ENCODE measurements at regions not wholly inside any gene's neighbourhood (a gene's known extent, or its start where the extent isn't known, plus 50 kb on each side); places are given as distances from the start of the nearest gene placed in this dataset.
"Not testable (repeated sequence)": the region's sequence is repeated elsewhere in the genome, so short reads cannot be mapped to it uniquely, and the experiment has no call there.

GRCh38 chr10:29725133-29725720 lies 90.5 kb upstream of the SVIL start:
- no peak for DNase-seq (ENCODE audit: low spot score)

GRCh38 chr10:29723726-29724125 lies 89.0 kb upstream of the SVIL start:
- no peak for DNase-seq (ENCODE audit: low spot score)

GRCh38 chr10:29722777-29723176 lies 88.0 kb upstream of the SVIL start:
- DNase-seq (ENCODE audit: low spot score), result no peak

- no peak for DNase-seq (ENCODE audit: low spot score)
Measured at GRCh38 chr10:29720149-29720548, 85.4 kb upstream of the SVIL start.

GRCh38 chr10:29719281-29719675 lies 84.5 kb upstream of the SVIL start:
- no peak for DNase-seq (ENCODE audit: low spot score)

GRCh38 chr10:29715296-29715695 lies 80.5 kb upstream of the SVIL start:
- no peak for DNase-seq (ENCODE audit: low spot score)

GRCh38 chr10:29714096-29714874 lies 79.5 kb upstream of the SVIL start:
- DNase-seq (ENCODE audit: low spot score), result no peak

- DNase-seq (ENCODE audit: low spot score), result no peak
Measured at GRCh38 chr10:29713450-29713849, 78.7 kb upstream of the SVIL start.

- no peak for DNase-seq (ENCODE audit: low spot score)
Measured at GRCh38 chr10:29712108-29712507, 77.3 kb upstream of the SVIL start.

- no peak for DNase-seq (ENCODE audit: low spot score)
Measured at GRCh38 chr10:29710128-29710527, 75.4 kb upstream of the SVIL start.

- DNase-seq (ENCODE audit: low spot score), result no peak
Measured at GRCh38 chr10:29709484-29710002, 74.8 kb upstream of the SVIL start.

- no peak for DNase-seq (ENCODE audit: low spot score)
Measured at GRCh38 chr10:29703271-29703670, 68.5 kb upstream of the SVIL start.

- no peak for DNase-seq (ENCODE audit: low spot score)
Measured at GRCh38 chr10:29702273-29703164, 67.7 kb upstream of the SVIL start.

- no peak for DNase-seq (ENCODE audit: low spot score)
Measured at GRCh38 chr10:29701306-29701705, 66.5 kb upstream of the SVIL start.

GRCh38 chr10:29699621-29700020 lies 64.8 kb upstream of the SVIL start:
- no peak for DNase-seq (ENCODE audit: low spot score)

GRCh38 chr10:29698773-29699490 lies 64.2 kb upstream of the SVIL start:
- no peak for DNase-seq (ENCODE audit: low spot score)

GRCh38 chr10:29696581-29696980 lies 61.8 kb upstream of the SVIL start:
- DNase-seq (ENCODE audit: low spot score), result not testable (repeated sequence)

GRCh38 chr10:29694121-29694520 lies 59.4 kb upstream of the SVIL start:
- no peak for DNase-seq (ENCODE audit: low spot score)

GRCh38 chr10:29692121-29692539 lies 57.4 kb upstream of the SVIL start:
- no peak for DNase-seq (ENCODE audit: low spot score)

GRCh38 chr10:29691564-29692072 lies 56.8 kb upstream of the SVIL start:
- no peak for DNase-seq (ENCODE audit: low spot score)

- no peak for DNase-seq (ENCODE audit: low spot score)
Measured at GRCh38 chr10:29689001-29689400, 54.2 kb upstream of the SVIL start.

- DNase-seq (ENCODE audit: low spot score), result peak; percentile 65
Measured at GRCh38 chr10:29688230-29688661, 53.5 kb upstream of the SVIL start.
